Thyroid gland (tissue), 4 donors: ENCODE measurements at regions not wholly inside any gene's neighbourhood (a gene's known extent, or its start where the extent isn't known, plus 50 kb on each side); places are given as distances from the start of the nearest gene placed in this dataset.

Source experiments
- CTCF ChIP-seq, 6 experiments: fragments of 200-600 bp in 3 of 6; fragments of 450-650 bp in 3 of 6; sonication (generic) in 3 of 6; IDR thresholded peaks; one replicate each; pipeline ENCODE4 v1.5.1; 2016 to 2019; ENCODE audit warnings: antibody characterized with exemption in 6 of 6, mild to moderate bottlenecking in 2 of 6, inconsistent platforms in 1 of 6, moderate library complexity in 1 of 6
- POLR2A ChIP-seq, 2 donors: fragments of 450-650 bp; IDR thresholded peaks; one replicate each; pipeline ENCODE4 v1.6.1; 2017; ENCODE audit warnings: antibody characterized with exemption in 2 of 2, mild to moderate bottlenecking in 2 of 2, moderate library complexity in 1 of 2

DNA sequence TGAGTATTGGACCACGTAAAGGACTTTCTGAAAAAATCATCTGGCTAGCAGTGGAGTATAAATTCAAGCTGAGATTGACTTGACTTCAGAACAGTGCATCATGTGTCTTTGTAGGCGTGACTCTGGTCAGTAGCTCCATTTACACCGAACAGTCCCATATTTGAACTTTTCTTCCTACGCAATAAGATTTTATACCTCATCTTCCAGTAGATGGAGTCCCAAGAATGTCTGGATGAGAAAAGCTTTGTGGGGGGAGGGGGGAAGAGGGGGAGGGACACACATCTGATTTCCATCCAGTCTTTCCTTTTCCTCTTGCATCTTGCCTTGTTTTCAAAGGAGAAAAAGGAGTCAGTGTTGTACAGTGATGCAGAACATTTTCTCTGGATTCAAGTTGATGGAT is 241.0 kb downstream of the EMP1 start:
- TF ChIP-seq CTCF (IDR thresholded peaks at IDR 0.05) (no peak), POLR2A (IDR thresholded peaks at IDR 0.05) (no peak)
